ENCODE measurements at regions not wholly inside any gene's neighbourhood (a gene's known extent, or its start where the extent isn't known, plus 50 kb on each side); places are given as distances from the start of the nearest gene placed in this dataset.
A peak's percentile ranks its signal among the peaks of the same experiment; 100 is the strongest.

DNA sequence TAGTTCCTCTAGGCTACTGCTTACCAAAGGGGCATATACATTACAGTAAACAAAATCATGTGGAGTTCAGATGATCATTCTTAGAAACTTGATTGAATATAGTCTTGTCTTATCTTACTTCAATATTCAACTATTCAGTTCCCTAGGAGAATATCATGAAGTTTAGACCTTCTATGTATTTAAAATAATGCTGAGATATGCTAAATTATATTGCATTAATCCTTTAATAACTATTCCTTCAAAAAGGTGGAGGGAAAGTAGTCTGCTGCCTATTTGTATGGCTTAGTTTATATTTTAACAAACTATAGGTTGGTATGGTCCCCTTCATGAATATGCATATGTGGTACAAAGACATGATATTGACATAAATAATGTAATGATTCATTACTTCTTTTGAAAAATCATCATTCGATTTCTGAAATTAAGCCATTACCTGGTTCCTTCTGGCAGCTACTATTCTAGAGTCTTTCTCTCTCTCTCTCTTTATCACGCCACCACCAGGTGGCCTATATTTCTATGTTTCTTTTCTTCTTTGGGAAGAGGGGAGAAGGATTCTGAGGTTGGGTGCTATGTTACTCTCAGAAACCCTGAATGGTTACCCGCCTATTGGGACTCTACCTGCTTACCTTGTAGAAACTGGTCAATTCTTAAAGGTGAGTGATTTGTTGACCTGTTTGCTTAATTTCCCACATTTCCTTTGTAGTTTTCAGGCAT lies 855.8 kb downstream of the HACE1 start:
- TF ChIP-seq, protein P1, sequence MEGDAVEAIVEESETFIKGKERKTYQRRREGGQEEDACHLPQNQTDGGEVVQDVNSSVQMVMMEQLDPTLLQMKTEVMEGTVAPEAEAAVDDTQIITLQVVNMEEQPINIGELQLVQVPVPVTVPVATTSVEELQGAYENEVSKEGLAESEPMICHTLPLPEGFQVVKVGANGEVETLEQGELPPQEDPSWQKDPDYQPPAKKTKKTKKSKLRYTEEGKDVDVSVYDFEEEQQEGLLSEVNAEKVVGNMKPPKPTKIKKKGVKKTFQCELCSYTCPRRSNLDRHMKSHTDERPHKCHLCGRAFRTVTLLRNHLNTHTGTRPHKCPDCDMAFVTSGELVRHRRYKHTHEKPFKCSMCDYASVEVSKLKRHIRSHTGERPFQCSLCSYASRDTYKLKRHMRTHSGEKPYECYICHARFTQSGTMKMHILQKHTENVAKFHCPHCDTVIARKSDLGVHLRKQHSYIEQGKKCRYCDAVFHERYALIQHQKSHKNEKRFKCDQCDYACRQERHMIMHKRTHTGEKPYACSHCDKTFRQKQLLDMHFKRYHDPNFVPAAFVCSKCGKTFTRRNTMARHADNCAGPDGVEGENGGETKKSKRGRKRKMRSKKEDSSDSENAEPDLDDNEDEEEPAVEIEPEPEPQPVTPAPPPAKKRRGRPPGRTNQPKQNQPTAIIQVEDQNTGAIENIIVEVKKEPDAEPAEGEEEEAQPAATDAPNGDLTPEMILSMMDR (IDR thresholded peaks at IDR 0.05) = peak; percentile 63
- Mint-ChIP-seq H3K27ac (ENCODE audit: unreplicated experiment) (no peak overlapping the region), H3K9me3 (ENCODE audit: low read depth) (no peaks in the 10 kb centered on the region), H3K36me3 (ENCODE audit: low read depth) (no peaks in the 10 kb centered on the region), H3K27me3 (ENCODE audit: low read depth) (peaks cover 5% of the 10 kb centered on the region), H3K4me3 (ENCODE audit: unreplicated experiment) (no peak overlapping the region), H3K4me1 (ENCODE audit: low read depth) (no peaks in the 10 kb centered on the region)
- no peak for DNase-seq (ENCODE audit: low spot score)

DNA sequence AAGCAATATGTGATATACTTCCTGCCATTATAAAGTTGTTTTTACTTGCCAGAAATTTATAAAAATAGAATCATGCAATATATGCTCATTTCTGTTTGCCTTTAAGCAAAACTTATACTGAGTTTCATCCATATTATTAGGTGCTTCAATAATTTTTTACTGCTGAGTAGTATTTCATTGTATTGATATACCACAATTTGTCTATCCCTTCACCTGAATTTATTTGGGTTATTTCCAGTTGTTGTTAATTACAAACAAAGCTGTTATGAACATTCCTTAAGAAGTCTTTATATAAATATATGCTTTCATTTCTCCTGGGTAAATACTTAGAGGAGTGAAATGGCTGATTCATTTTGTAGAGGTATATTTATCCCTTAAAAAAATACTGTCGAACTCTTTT lies 864.1 kb downstream of the HACE1 start:
- Mint-ChIP-seq H3K27ac (ENCODE audit: unreplicated experiment) (no peak overlapping the region), H3K36me3 (ENCODE audit: low read depth) (no peaks in the 10 kb centered on the region), H3K4me3 (ENCODE audit: unreplicated experiment) (no peak overlapping the region), H3K27me3 (ENCODE audit: low read depth) (peaks cover 6% of the 10 kb centered on the region), H3K4me1 (ENCODE audit: low read depth) (no peaks in the 10 kb centered on the region), H3K9me3 (ENCODE audit: low read depth) (no peaks in the 10 kb centered on the region)
- TF ChIP-seq, protein P1 (IDR thresholded peaks at IDR 0.05) = no peak
- DNase-seq (ENCODE audit: low spot score) = no peak

DNA sequence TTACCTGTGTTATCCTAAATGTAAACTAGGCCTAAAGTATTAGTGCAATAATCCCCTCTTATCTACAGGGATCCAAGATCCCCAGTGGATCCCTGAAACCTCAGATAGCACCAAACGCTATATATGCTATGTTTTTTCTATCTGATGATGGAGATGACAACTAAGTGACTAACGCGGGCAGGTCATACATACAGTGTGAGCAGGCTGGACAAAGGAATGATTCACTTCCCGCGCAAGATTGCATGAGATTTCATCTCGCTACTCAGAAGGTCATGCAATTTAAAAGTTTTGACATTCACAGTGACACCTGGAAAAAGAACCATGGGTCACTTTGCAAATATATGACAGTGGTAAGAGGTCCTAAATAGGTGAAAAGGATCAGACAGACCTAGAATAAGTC lies 875.9 kb downstream of the HACE1 start:
- no peaks in the 10 kb centered on the region for H3K4me1 Mint-ChIP-seq (ENCODE audit: low read depth)
- H3K4me3 Mint-ChIP-seq (ENCODE audit: unreplicated experiment) = no peak overlapping the region
- H3K27me3 Mint-ChIP-seq (ENCODE audit: low read depth) = peaks cover 4% of the 10 kb centered on the region
- TF ChIP-seq, protein P1 (IDR thresholded peaks at IDR 0.05) = no peak
- no peaks in the 10 kb centered on the region for H3K36me3 Mint-ChIP-seq (ENCODE audit: low read depth)
- peaks cover 3% of the 10 kb centered on the region for H3K9me3 Mint-ChIP-seq (ENCODE audit: low read depth)
- no peak for DNase-seq (ENCODE audit: low spot score)
- no peak overlapping the region for H3K27ac Mint-ChIP-seq (ENCODE audit: unreplicated experiment)

DNA sequence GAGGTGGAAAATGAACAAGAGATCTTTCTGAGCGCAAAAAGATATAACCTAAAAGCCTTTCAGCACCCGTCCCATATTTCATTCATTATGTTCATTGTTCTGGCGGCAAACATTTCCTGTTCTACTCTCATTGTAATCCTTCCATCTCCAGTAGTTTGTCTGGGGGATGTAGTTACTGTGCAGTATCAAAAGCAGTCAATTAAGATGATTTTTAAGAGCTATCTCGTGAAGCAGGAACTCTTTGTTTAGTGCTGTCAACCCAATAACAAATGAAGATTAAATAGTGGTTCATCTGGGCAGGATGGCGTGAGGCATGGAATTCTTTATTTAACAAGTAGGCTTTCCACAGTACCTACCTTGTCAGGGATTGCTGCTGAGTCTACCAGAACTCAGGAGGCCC lies 876.7 kb downstream of the HACE1 start:
- Mint-ChIP-seq H3K36me3 (ENCODE audit: low read depth) (no peaks in the 10 kb centered on the region), H3K4me1 (ENCODE audit: low read depth) (no peaks in the 10 kb centered on the region), H3K27me3 (ENCODE audit: low read depth) (peaks cover 4% of the 10 kb centered on the region), H3K9me3 (ENCODE audit: low read depth) (peaks cover 3% of the 10 kb centered on the region), H3K4me3 (ENCODE audit: unreplicated experiment) (no peak overlapping the region), H3K27ac (ENCODE audit: unreplicated experiment) (no peak overlapping the region)
- TF ChIP-seq, protein P1 (IDR thresholded peaks at IDR 0.05) = no peak
- DNase-seq (ENCODE audit: low spot score) = no peak

DNA sequence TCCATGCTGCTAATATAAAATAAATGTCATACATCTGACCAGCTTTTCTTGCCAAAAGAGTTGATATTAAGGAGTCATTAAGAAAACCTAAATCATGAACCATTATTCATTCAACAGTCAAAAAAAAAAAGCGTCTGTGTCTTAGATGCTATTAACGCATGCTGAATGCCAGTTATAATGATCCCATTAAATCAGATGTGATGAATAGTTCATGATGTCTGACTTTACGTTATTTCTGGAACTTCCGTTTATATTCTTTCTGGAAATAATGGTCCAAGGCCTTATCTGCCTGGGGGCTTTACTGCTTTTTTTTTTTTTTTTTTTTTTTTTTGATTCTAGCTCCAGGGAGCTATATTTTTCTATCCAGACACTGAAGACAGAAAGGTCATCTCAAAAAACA lies 877.1 kb downstream of the HACE1 start:
- H3K27me3 Mint-ChIP-seq (ENCODE audit: low read depth) = peaks cover 4% of the 10 kb centered on the region
- peaks cover 3% of the 10 kb centered on the region for H3K9me3 Mint-ChIP-seq (ENCODE audit: low read depth)
- no peaks in the 10 kb centered on the region for H3K36me3 Mint-ChIP-seq (ENCODE audit: low read depth)
- TF ChIP-seq, protein P1 (IDR thresholded peaks at IDR 0.05) = no peak
- no peak overlapping the region for H3K4me3 Mint-ChIP-seq (ENCODE audit: unreplicated experiment)
- DNase-seq (ENCODE audit: low spot score) = no peak
- H3K27ac Mint-ChIP-seq (ENCODE audit: unreplicated experiment) = no peak overlapping the region
- no peaks in the 10 kb centered on the region for H3K4me1 Mint-ChIP-seq (ENCODE audit: low read depth)
